AG09309 (cell line): ENCODE measurements at regions not wholly inside any gene's neighbourhood (a gene's known extent, or its start where the extent isn't known, plus 50 kb on each side); places are given as distances from the start of the nearest gene placed in this dataset.
A peak's percentile ranks its signal among the peaks of the same experiment; 100 is the strongest.

Source experiments
- DNase-seq: peaks from one replicate; pipeline ENCODE4 v3.0.0-alpha.2; 2010; ENCODE audit warnings: low read depth
- H3K4me3 ChIP-seq: 2 replicates; pipeline ENCODE4 v1.5.1; 2011; ENCODE audit warnings: mild to moderate bottlenecking, low read depth, low read length, moderate library complexity; ENCODE audit not compliant: control insufficient read depth
- TF ChIP-seq, protein P1 (sequence below): IDR thresholded peaks from 2 replicates; pipeline ENCODE4 v1.5.1; 2011; ENCODE audit warnings: mild to moderate bottlenecking, low read depth, low read length, inconsistent platforms; ENCODE audit not compliant: insufficient read depth, control insufficient read depth; ENCODE audit errors: missing control alignments

DNA sequence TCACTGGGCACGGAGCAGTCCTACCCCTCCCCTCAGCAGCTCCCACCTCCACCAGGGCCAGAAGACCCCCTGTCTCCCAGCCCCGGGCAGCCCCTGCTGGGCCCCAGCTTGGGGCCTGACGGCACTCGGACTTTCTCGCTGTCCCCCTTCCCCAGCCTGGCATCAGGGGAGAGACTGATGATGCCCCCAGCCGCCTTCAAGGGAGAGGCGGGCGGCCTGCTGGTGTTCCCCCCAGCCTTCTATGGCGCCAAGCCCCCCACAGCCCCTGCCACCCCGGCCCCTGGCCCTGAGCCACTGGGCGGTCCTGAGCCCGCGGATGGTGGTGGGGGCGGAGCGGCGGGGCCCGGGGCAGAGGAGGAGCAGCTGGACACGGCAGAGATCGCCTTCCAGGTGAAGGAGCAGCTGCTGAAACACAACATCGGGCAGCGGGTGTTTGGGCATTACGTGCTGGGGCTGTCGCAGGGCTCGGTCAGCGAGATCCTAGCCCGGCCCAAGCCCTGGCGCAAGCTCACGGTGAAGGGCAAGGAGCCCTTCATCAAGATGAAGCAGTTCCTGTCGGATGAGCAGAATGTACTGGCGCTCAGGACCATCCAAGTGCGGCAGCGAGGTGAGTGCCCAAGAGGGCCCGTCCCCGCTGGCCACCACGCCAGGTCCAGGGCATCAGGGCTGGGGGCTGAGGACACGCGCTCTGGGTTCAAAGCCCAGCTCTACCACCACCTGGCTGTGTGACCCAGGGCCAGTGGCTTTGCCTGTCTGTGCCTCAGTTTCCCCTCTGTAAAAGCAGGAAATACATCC lies 58.6 kb downstream of the PHETA1 start:
- TF ChIP-seq, protein P1, sequence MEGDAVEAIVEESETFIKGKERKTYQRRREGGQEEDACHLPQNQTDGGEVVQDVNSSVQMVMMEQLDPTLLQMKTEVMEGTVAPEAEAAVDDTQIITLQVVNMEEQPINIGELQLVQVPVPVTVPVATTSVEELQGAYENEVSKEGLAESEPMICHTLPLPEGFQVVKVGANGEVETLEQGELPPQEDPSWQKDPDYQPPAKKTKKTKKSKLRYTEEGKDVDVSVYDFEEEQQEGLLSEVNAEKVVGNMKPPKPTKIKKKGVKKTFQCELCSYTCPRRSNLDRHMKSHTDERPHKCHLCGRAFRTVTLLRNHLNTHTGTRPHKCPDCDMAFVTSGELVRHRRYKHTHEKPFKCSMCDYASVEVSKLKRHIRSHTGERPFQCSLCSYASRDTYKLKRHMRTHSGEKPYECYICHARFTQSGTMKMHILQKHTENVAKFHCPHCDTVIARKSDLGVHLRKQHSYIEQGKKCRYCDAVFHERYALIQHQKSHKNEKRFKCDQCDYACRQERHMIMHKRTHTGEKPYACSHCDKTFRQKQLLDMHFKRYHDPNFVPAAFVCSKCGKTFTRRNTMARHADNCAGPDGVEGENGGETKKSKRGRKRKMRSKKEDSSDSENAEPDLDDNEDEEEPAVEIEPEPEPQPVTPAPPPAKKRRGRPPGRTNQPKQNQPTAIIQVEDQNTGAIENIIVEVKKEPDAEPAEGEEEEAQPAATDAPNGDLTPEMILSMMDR = no peak
- no peak for DNase-seq
- H3K4me3 ChIP-seq = no peak overlapping the region

DNA sequence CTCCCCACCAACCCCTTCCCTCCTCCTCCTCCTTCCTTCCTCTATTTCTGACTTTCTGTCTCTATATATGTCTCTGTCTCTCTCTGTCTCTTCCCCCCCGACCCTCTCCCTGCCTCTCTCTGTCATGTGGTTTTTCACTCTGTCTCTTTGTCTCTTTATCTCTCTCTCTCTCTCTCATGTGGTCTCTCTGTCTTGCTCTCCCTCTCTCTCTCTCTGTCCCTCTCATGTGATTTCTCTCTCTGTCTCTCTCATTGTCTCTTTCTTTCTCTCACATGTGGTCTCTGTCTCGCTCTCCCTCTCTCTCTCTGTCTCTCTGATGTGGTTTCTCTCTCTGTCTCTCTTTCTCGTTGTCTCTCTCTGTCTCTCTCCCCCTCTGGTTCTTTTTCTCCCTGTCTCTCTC lies 59.3 kb downstream of the PHETA1 start:
- TF ChIP-seq, protein P1 = no peak
- H3K4me3 ChIP-seq = no peak overlapping the region
- no peak for DNase-seq

DNA sequence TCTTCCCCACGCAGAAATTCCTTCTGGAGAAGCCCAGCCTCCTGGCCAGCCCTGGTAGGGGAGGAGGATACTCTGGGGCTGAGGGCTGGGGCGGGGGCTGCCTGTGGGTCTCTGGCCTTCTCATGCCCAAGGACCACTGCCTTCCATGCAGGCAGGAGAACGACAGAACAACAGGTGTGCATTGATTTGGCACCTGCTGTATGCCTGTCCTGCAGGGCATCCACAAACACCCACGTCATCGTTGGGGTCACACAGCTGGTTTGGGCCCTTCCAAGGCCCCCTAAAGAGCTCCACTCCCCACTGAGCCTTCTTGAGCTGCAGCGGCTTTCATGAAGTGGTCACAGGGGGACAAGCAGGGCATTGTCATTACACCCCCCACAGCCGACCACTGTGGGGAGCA lies 60.4 kb downstream of the PHETA1 start:
- H3K4me3 ChIP-seq = no peak overlapping the region
- no peak for DNase-seq
- TF ChIP-seq, protein P1 = no peak

DNA sequence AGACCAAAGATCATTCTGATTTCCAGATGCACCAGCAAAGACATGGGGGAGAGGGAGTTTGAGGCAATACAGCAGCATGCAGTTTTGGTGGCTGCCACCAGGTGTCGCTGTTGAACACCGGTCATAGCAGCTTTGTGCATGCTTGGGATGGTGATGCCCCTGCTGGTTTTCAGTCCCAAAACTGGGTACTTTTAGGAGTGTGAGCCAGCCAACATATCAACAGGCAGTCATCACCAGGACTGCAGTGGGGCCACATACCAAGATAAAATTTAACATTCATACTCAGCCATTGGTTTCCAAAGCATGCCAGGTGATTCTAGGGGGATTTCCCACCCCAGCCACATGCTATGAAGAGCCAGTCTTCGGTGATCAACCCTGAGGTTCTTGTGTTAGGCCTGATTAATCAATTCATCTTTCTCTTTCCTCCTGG lies 64.2 kb downstream of the PHETA1 start:
- TF ChIP-seq, protein P1 = peak; percentile 69
- no peak for DNase-seq
- H3K4me3 ChIP-seq = no peak overlapping the region

DNA sequence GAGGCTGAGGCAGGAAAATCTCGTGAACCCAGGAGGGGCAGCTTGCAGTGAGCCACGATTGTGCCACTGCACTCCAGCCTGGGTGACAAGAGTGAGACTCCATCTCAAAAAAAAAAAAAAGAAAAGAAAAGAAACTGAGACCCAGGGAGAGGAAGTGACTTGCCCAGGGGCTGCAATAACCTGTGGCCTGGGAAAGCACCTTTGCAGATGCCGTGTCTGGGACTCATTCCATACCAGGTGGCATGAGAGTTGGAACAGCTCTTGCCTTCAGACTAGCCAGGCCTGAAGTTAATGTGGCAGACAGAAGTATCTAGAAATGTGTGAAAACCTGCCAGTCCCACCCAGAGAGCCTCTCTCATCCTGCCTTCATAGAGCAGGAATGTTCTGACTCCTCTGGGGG lies 65.4 kb downstream of the PHETA1 start:
- no peak for DNase-seq
- TF ChIP-seq, protein P1 = no peak
- H3K4me3 ChIP-seq = no peak overlapping the region

DNA sequence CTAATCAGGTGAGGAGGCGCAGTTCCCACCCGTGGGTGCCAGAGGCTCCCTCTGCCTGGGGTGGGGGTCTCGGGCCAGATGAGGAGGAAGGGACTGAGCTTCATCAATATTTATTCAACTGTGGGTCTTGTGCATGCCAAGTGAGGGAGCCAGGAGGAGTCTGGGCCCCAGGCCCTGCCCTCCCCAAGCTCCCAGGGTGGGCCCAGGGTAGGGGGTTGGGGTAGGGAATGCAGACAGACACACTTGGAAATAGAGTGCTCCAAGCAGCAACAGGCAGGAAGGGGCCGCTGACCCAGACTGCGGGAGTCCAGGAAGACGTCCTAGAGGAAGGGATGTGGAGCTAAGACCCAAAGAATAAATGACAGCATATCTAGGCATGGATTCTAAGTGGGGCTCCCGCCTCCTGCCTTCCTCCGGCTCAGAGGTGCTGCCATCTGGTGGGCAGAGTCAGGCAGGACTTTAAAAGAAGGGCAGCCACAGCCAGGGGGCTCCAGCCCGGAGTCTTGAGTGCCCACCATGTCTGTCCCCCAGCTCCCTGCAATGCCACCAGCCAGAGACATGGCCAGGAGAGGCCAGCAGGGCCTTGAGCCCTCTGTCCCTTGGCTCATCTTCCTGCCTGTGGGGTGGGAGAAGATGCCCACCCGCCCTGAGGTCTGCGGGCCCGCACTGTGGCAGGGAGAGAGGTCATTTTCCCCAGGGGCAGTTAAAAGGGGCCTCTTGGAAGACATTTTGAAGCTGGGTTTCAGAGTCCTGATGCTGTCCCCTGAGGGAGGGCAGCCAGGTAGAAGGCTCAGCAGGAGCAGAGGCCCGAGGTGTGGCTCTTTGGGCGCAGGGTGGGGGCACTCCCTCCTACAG lies 70.1 kb downstream of the PHETA1 start:
- TF ChIP-seq, protein P1 = peak; percentile 86
- H3K4me3 ChIP-seq = no peak overlapping the region
- no peak for DNase-seq
